OCI-LY7 (cell line): ENCODE measurements at regions not wholly inside any gene's neighbourhood (a gene's known extent, or its start where the extent isn't known, plus 50 kb on each side); places are given as distances from the start of the nearest gene placed in this dataset.

ENCODE experiments used
- BruUV-seq: library from RNA; stranded (reverse); fragments of 400-500 nt; replicated peaks from 2 replicates; lab custom pipeline; 2021; lab: Mats Ljungman, UMichigan
- CTCF ChIA-PET: fragments of 300-600 bp; sonication (Branson Sonifier 250); formaldehyde crosslinking; loops from one replicate; lab custom pipeline; 2022; ENCODE audit warnings: antibody characterized with exemption; ENCODE audit not compliant: unreplicated experiment; lab: Charles Lee
- POLR2A ChIA-PET: fragments of 300-600 bp; sonication (Branson Sonifier 250); formaldehyde crosslinking; loops from one replicate; lab custom pipeline; 2022; ENCODE audit warnings: antibody characterized with exemption; lab: Charles Lee
- DNase-seq: peaks from one replicate; pipeline ENCODE4 v3.0.0-alpha.2; 2015; ENCODE audit warnings: low spot score
- H2AFZ ChIP-seq: fragments of 200-600 bp; sonication (generic), shearing (Covaris generic); 2 replicates; pipeline ENCODE4 v1.6.1; 2014; ENCODE audit warnings: mild to moderate bottlenecking, antibody characterized with exemption, low read length, moderate library complexity
- H3K27ac ChIP-seq: fragments of 200-600 bp; sonication (generic); 2 replicates; pipeline ENCODE4 v1.5.1; 2014; ENCODE audit warnings: mixed run types, low read depth, mild to moderate bottlenecking, moderate library complexity, low read length, inconsistent platforms; ENCODE audit not compliant: poor library complexity, severe bottlenecking
- H3K36me3 ChIP-seq: fragments of 200-600 bp; sonication (generic); 2 replicates; pipeline ENCODE4 v1.6.1; 2014; ENCODE audit warnings: mild to moderate bottlenecking, antibody characterized with exemption, low read length, moderate library complexity, mixed read lengths; ENCODE audit not compliant: insufficient read depth
- H3K4me1 ChIP-seq: fragments of 200-600 bp; sonication (generic); 2 replicates; pipeline ENCODE4 v1.5.1; 2014; ENCODE audit warnings: mild to moderate bottlenecking, low read length; ENCODE audit not compliant: insufficient read depth, poor library complexity, severe bottlenecking
- H3K4me2 ChIP-seq: fragments of 200-600 bp; sonication (generic); 2 replicates; pipeline ENCODE4 v1.6.1; 2014; ENCODE audit warnings: mild to moderate bottlenecking, low read length
- H3K4me3 ChIP-seq: fragments of 200-600 bp; sonication (generic); 2 replicates; pipeline ENCODE4 v1.5.1; 2014; ENCODE audit warnings: mild to moderate bottlenecking, low read depth, low read length; ENCODE audit not compliant: poor library complexity, severe bottlenecking
- H3K79me2 ChIP-seq: fragments of 200-600 bp; sonication (generic); 2 replicates; pipeline ENCODE4 v1.6.1; 2016; ENCODE audit warnings: low read depth, mild to moderate bottlenecking, low read length, moderate library complexity, mixed read lengths; ENCODE audit not compliant: insufficient read depth
- H3K9me2 ChIP-seq: fragments of 200-600 bp; sonication (generic); 2 replicates; pipeline ENCODE4 v1.6.1; 2016; ENCODE audit warnings: mild to moderate bottlenecking, low read length, mixed read lengths; ENCODE audit not compliant: insufficient read depth
- H3K9me3 ChIP-seq: fragments of 200-600 bp; sonication (generic); 2 replicates; pipeline ENCODE4 v1.6.1; 2014; ENCODE audit warnings: mild to moderate bottlenecking, mixed run types, low read length, mixed read lengths
- H4K20me1 ChIP-seq: fragments of 200-600 bp; sonication (generic); 2 replicates; pipeline ENCODE4 v1.6.1; 2014; ENCODE audit warnings: mild to moderate bottlenecking, antibody characterized with exemption, low read length, moderate library complexity, mixed read lengths; ENCODE audit not compliant: insufficient read depth
- CTCF ChIP-seq: fragments of 200-600 bp; sonication (generic); conservative IDR thresholded peaks from 2 replicates; pipeline ENCODE4 v1.5.1; 2014; ENCODE audit warnings: mild to moderate bottlenecking, antibody characterized with exemption, low read length, moderate library complexity, mixed read lengths
- EZH2phosphoT487 ChIP-seq: fragments of 200-600 bp; sonication (generic); IDR thresholded peaks from 2 replicates; pipeline ENCODE4 v1.6.1; 2018; ENCODE audit warnings: low read depth, borderline replicate concordance, mild to moderate bottlenecking, mixed run types, antibody characterized with exemption, low read length, moderate library complexity, mixed read lengths
- intact Hi-C: fragments of 100-400 bp; cut with micrococcal nuclease; formaldehyde crosslinking; loops from one replicate; pipeline ENCODE4 v1.10.0; 2022; ENCODE audit not compliant: unreplicated experiment

GRCh38 chr16:62135911-62136310 is 99.7 kb upstream of the CDH8 start:
- Histone ChIP-seq H3K79me2 (no peaks in the 10 kb centered on the region), H3K9me2 (no peaks in the 10 kb centered on the region), H3K4me3 (no peak overlapping the region), H4K20me1 (no peaks in the 10 kb centered on the region), H3K4me1 (no peaks in the 10 kb centered on the region), H2AFZ (no peak overlapping the region), H3K27ac (no peak overlapping the region), H3K36me3 (no peaks in the 10 kb centered on the region), H3K4me2 (no peak overlapping the region), H3K9me3 (no peaks in the 10 kb centered on the region)
- no TSS peak for BruUV-seq
- intact Hi-C loops, result no loop called here
- ChIA-PET CTCF (no interaction called here), POLR2A (no interaction called here)
- DNase-seq, result no peak
- no peak for TF ChIP-seq EZH2phosphoT487
- no peak for TF ChIP-seq CTCF

DNA sequence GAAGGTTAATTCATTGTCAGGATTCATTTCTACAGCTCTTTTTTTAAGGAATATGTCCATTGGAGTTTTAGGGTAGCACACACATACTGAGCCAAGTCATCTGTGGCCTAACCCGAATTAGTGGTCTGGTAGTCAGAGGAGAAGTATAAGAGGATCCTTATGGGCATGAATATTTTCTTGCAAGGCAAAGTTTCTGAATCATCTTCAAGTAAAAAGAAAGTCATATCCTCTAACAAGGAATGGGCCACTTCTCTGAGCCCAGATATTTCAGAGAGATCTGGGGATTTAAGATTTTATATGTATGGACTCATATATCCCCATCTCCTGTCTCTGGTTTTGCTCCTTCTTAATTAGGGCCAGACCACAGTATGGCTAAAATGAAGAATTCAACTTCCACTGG is 99.2 kb upstream of the CDH8 start:
- no peaks in the 10 kb centered on the region for H3K36me3 ChIP-seq
- no peak overlapping the region for H3K27ac ChIP-seq
- BruUV-seq, result no TSS peak
- TF ChIP-seq CTCF, result no peak
- TF ChIP-seq EZH2phosphoT487, result no peak
- H3K79me2 ChIP-seq, result no peaks in the 10 kb centered on the region
- no peak for DNase-seq
- ChIA-PET CTCF (no interaction called here), POLR2A (interaction anchor here (0.7 kb wide), 1 partner anchor 1100 kb away, joined by 4 read pairs; no protein-coding TSS in a partner anchor)
- no peak overlapping the region for H3K4me2 ChIP-seq
- H3K4me3 ChIP-seq, result no peak overlapping the region
- H3K9me3 ChIP-seq, result no peaks in the 10 kb centered on the region
- intact Hi-C loops, result no loop called here
- no peak overlapping the region for H2AFZ ChIP-seq
- H3K9me2 ChIP-seq, result no peaks in the 10 kb centered on the region
- no peaks in the 10 kb centered on the region for H4K20me1 ChIP-seq
- no peaks in the 10 kb centered on the region for H3K4me1 ChIP-seq

DNA sequence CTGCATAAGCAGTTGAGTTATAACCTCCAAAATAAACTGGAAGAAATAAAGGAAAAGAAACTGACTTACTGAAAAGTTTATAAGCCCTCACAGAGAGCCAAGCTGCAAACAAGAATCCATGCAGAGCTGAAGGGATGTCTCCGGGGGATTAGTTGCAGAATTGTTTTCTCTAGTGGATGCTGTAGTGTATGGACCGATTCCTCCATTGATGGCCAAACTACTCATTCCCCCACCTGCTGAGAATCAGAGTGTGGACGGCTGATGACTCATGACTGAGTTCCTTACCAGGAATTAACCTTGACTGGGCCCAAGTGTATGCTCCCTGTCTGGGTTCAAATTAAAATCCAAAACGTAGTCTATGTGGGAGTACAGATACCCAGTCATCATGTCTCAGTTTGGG is 93.9 kb upstream of the CDH8 start:
- no peak overlapping the region for H2AFZ ChIP-seq
- H3K4me2 ChIP-seq, result no peak overlapping the region
- H3K4me1 ChIP-seq, result no peaks in the 10 kb centered on the region
- H3K79me2 ChIP-seq, result no peaks in the 10 kb centered on the region
- DNase-seq, result no peak
- ChIA-PET CTCF (no interaction called here), POLR2A (no interaction called here)
- TF ChIP-seq CTCF, result no peak
- no peak for TF ChIP-seq EZH2phosphoT487
- no peaks in the 10 kb centered on the region for H3K9me3 ChIP-seq
- H3K27ac ChIP-seq, result no peak overlapping the region
- no peaks in the 10 kb centered on the region for H3K36me3 ChIP-seq
- BruUV-seq, result no TSS peak
- H3K9me2 ChIP-seq, result no peaks in the 10 kb centered on the region
- H3K4me3 ChIP-seq, result no peak overlapping the region
- intact Hi-C loops, result no loop called here
- H4K20me1 ChIP-seq, result no peaks in the 10 kb centered on the region
